ENCODE measurements at regions not wholly inside any gene's neighbourhood (a gene's known extent, or its start where the extent isn't known, plus 50 kb on each side); places are given as distances from the start of the nearest gene placed in this dataset.

GRCh38 chrX:85620466-85620865 lies 241.0 kb upstream of the POF1B start:
- no peak for TF ChIP-seq CTCF (IDR thresholded peaks at IDR 0.05; ENCODE audit: low read length)
- H3K79me2 ChIP-seq (ENCODE audit: low read length): no peaks in the 10 kb centered on the region
- H3K4me1 ChIP-seq (ENCODE audit: low read length): no peaks in the 10 kb centered on the region
- H2AFZ ChIP-seq (ENCODE audit: low read length): no peak overlapping the region
- no peak for DNase-seq
- no peak overlapping the region for H3K27ac ChIP-seq (ENCODE audit: low read length)
- H3F3A ChIP-seq (ENCODE audit: insufficient read depth, low read length): no peaks in the 10 kb centered on the region
- no peaks in the 10 kb centered on the region for H3K27me3 ChIP-seq (replicated peaks; ENCODE audit: insufficient read depth, low read length)
- no peaks in the 10 kb centered on the region for H4K20me1 ChIP-seq (ENCODE audit: insufficient read depth, low read length)
- no peak overlapping the region for H3K4me3 ChIP-seq (ENCODE audit: low read length)
- no peaks in the 10 kb centered on the region for H3K9me2 ChIP-seq (replicated peaks; ENCODE audit: insufficient read depth, low read length)
- H3K4me2 ChIP-seq (ENCODE audit: low read depth, low read length): no peak overlapping the region
- H3K9ac ChIP-seq (ENCODE audit: low read length): no peak overlapping the region
- no peaks in the 10 kb centered on the region for H3K36me3 ChIP-seq (replicated peaks; ENCODE audit: insufficient read depth, low read length)
- no peaks in the 10 kb centered on the region for H3K9me3 ChIP-seq (replicated peaks; ENCODE audit: insufficient read depth, low read length)

GRCh38 chrX:85619962-85620361 lies 240.5 kb upstream of the POF1B start:
- Histone ChIP-seq H2AFZ (ENCODE audit: low read length) (no peak overlapping the region), H3K36me3 (replicated peaks; ENCODE audit: insufficient read depth, low read length) (no peaks in the 10 kb centered on the region), H3K27me3 (replicated peaks; ENCODE audit: insufficient read depth, low read length) (no peaks in the 10 kb centered on the region), H3K9ac (ENCODE audit: low read length) (no peak overlapping the region), H3K9me2 (replicated peaks; ENCODE audit: insufficient read depth, low read length) (no peaks in the 10 kb centered on the region), H4K20me1 (ENCODE audit: insufficient read depth, low read length) (no peaks in the 10 kb centered on the region), H3K79me2 (ENCODE audit: low read length) (no peaks in the 10 kb centered on the region), H3K4me2 (ENCODE audit: low read depth, low read length) (no peak overlapping the region), H3K4me3 (ENCODE audit: low read length) (no peak overlapping the region), H3F3A (ENCODE audit: insufficient read depth, low read length) (no peaks in the 10 kb centered on the region), H3K27ac (ENCODE audit: low read length) (no peak overlapping the region), H3K4me1 (ENCODE audit: low read length) (no peaks in the 10 kb centered on the region), H3K9me3 (replicated peaks; ENCODE audit: insufficient read depth, low read length) (no peaks in the 10 kb centered on the region)
- no peak for DNase-seq
- TF ChIP-seq CTCF (IDR thresholded peaks at IDR 0.05; ENCODE audit: low read length): no peak
- TF ChIP-seq EZH2phosphoT487 (IDR thresholded peaks at IDR 0.05; ENCODE audit: low read length): no peak
- TF ChIP-seq EZH2 (optimal IDR thresholded peaks at IDR 0.05; ENCODE audit: low read depth, low read length): no peak

- DNase-seq: peak; percentile 41
- H2AFZ ChIP-seq (ENCODE audit: low read length): no peak overlapping the region
- no peaks in the 10 kb centered on the region for H4K20me1 ChIP-seq (ENCODE audit: insufficient read depth, low read length)
- no peak overlapping the region for H3K4me3 ChIP-seq (ENCODE audit: low read length)
- no peaks in the 10 kb centered on the region for H3K4me1 ChIP-seq (ENCODE audit: low read length)
- H3K9ac ChIP-seq (ENCODE audit: low read length): no peak overlapping the region
- H3K79me2 ChIP-seq (ENCODE audit: low read length): no peaks in the 10 kb centered on the region
- H3K36me3 ChIP-seq (replicated peaks; ENCODE audit: insufficient read depth, low read length): no peaks in the 10 kb centered on the region
- H3F3A ChIP-seq (ENCODE audit: insufficient read depth, low read length): no peaks in the 10 kb centered on the region
- no peaks in the 10 kb centered on the region for H3K27me3 ChIP-seq (replicated peaks; ENCODE audit: insufficient read depth, low read length)
- H3K27ac ChIP-seq (ENCODE audit: low read length): no peak overlapping the region
- no peaks in the 10 kb centered on the region for H3K9me2 ChIP-seq (replicated peaks; ENCODE audit: insufficient read depth, low read length)
- TF ChIP-seq CTCF (IDR thresholded peaks at IDR 0.05; ENCODE audit: low read length): peak; percentile 52
- TF ChIP-seq EZH2phosphoT487 (IDR thresholded peaks at IDR 0.05; ENCODE audit: low read length): no peak
- no peak for TF ChIP-seq EZH2 (optimal IDR thresholded peaks at IDR 0.05; ENCODE audit: low read depth, low read length)
- no peak overlapping the region for H3K4me2 ChIP-seq (ENCODE audit: low read depth, low read length)
- H3K9me3 ChIP-seq (replicated peaks; ENCODE audit: insufficient read depth, low read length): no peaks in the 10 kb centered on the region
Measured at GRCh38 chrX:85611926-85612325, 232.5 kb upstream of the POF1B start.

Data from MM.1S (cell line).